HCEC 1CT (cell line): ENCODE measurements at regions not wholly inside any gene's neighbourhood (a gene's known extent, or its start where the extent isn't known, plus 50 kb on each side); places are given as distances from the start of the nearest gene placed in this dataset.

Source experiments
- DNase-seq: peaks from one replicate; pipeline ENCODE4 v3.0.0-alpha.2; 2017

DNA sequence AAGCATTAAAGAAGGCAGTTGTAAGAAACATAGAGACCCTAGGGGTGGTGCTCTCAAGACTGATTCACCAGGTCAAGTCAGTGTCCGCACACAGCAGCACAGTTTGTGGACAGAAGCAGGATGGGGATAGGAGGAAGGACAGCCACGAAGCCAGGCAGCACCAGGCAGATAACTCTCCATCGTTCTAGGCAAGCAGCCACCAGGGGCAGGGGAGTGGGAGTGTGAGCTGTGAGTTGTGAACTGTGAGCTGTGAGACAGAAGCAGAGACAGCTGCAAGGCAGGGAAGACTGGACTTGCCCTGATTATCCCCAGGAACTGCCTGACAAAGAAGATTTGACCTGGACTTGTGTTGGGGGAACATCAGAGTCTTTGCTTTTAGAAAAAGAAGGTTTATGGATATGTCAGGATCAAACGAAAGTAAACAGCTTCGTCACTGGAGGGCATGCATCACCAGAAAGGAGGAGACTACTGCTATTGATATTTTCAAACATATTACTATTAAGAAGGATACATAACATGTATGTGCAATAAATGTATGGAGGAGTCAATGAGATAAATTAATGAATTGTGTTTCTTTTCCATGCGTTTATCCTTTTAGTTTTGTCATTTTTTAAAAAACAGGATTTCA, 286.1 kb downstream of the IRS2 start:
- peak; percentile 5 for DNase-seq

DNA sequence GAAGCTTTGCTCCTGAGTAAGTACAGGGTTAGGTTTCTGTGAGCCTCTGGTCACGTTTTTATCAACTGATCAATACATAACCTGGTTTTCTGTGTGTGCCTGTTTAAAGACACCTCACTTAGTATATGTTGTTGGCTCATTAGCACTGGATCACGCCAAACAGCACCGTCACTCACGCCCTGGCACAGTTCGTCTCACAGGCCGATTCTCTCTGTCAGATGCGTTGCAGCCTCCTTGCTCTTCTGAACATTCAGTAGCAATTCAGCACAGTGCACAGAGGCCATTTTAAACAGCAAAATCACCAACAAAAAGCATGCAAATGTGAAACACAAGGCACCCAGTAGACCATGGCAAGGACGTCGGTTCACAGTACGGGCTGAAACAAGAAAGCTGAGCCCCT, 288.5 kb downstream of the IRS2 start:
- DNase-seq, result no peak

DNA sequence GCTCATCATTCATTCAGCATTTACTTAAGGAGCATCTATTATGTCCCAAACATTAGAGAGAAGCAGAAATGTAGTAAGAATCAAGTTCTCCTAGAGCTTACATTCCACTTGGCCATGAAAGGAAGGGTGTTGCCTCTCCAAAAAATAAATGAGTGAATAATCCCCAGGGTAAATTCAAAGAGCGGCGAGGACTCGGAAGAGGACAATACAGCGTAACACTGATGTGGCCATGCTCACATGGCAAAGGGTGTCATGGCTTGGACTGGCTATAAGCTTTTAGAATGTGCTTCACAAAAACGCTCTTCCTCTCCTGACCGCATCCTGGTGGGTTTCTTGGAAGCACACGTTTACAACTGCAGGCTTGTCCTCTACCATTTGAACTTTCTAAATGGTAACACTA, 290.2 kb downstream of the IRS2 start:
- no peak for DNase-seq

DNA sequence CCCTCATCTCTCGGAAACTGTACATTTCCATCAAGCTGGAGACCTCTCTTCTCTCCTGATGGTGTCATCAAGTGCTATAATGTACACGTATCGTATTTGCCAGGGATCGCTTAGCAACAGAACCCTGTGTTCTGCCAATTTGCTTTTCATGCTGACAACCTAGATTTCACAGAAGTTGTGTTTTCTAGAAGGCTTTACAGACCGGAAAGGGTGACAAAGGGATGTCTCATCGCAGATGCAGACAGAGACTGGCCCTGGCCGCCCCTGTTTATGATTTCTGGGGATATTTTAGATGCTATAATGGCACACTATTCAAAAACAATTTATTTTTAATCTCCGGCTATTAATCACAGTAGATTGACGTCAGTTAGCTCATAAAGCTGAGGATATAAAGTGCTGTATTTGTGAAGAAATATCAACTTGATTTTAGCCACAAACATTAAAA, 291.4 kb downstream of the IRS2 start:
- peak; percentile 81 for DNase-seq

DNA sequence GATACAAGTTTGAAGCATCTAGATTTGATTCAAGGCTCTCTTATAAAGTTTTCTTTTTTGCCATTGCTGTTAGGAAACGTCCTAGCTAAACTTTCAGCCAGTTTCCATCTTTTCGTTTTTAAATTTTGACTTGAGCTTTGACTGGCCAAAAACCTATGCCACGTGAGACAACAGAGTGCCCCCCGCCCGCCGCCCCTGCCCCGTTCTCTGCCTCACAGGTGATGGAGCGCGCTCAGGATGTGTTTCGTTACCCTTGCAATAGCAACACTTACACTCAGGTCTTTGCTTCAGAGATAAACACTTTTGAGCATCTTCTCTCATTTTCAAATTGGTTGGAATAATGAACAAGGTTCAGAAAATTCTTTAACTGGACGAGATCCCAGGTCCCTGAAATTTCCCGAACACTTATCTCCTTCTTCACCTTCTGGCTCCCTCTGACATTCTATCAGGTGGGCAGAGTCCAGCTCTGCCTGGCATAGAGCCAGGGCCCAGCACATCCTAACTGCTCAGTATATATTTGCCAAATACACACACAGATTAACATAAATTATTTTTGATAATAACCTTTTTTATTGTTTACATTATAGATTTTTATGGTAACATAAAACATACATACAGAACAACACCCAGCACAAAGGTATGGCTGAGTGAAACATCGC, 301.1 kb downstream of the IRS2 start:
- DNase-seq, result no peak

DNA sequence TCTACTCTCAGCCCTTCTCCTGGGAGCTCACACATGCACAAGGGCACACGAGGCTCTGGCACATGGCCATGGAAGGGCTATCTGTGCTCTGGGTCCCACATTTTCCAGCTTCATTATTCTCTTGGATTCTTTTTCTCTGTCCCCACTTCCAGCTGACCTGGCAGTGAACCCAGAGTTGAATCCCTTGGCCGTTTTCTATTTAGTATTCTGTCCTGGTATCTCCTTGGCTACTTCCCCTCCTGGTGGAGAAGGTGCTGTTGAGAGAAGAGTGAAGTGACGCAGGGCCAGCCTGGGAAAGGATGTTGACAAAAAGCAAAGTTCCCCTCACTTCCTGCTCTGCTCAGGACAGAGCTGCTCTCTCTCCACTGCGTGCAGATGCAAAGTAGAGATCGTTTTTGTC, 303.1 kb downstream of the IRS2 start:
- no peak for DNase-seq

DNA sequence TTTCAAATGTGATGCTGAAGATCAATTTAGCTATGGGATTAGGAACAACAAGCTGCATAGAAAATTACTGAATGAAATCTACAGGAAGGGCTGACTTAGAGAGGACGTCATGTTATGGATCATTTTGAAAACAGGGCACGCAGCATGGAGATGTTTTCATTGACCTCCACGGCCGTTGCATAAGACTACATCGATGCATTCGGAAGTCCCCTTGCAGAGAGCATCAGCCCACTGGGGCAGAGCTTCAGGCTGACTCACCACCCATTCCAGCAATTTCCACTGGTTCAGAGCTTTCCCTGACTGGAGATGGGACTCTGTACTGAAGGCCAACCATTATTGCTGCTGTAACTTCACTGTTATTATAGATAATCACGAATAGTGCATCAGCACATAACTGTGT, 305.3 kb downstream of the IRS2 start:
- DNase-seq, result no peak

DNA sequence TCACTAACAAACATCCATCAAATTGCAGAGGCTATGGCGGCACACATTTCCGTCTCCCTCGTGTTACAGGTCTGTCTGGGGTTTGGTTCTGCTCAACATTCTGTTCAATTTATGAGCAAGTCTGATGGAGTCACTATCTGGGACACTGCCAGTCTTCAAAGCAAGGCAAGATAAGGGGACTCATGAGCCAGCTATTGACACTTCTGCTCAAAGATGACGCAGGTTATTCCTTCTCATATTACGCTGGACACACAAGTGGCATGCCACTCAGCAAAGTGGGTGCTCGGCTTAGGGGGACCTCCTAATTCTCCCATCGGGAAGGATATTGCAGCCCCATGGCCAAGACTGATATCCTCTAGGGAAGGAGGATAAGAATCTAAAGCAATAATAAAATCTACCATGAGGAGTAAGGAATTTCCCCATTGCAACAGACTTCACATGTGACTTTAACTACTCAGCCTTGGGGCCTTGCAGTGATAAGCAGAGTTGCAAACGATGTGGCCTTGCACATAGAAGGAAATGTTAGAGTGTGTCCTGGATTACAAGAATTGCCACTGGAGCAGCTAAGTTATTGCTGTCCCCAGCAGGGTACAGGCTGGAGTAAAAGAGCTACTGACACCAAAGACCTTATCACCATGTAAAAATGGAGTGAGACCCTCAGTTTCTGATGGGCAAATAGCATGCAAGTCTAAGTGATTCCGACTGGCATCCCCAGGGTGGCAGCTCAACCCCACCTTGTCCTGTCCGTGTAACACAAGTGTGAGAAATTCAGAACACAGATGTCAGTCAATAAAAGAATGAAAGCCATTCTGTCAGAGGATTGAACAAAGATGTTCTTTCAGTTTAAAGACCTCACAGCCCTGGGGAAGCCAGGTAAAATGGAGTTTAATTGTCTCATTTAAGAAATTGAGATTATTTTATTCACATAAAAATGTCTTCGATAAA, 306.1 kb downstream of the IRS2 start:
- peak; percentile 12 for DNase-seq

DNA sequence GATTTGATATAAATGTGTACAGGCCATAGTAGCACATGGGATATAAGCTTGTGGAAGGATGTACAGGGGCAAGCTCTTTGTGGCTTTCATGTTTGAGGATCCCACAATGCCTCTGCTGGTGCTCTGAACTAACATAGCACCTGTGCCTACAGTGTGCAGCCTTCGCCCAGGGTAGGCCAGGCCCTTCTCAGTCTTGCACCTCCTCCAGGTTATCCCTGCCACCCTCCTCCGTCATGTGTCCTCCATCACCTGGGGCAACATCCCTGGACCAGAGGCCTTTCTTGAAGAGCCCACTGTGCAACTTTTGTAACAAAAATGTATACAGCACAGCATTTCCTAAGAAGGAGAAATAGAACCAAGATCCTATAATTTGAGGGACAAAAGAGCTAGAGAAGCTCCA, 306.8 kb downstream of the IRS2 start:
- DNase-seq, result no peak

DNA sequence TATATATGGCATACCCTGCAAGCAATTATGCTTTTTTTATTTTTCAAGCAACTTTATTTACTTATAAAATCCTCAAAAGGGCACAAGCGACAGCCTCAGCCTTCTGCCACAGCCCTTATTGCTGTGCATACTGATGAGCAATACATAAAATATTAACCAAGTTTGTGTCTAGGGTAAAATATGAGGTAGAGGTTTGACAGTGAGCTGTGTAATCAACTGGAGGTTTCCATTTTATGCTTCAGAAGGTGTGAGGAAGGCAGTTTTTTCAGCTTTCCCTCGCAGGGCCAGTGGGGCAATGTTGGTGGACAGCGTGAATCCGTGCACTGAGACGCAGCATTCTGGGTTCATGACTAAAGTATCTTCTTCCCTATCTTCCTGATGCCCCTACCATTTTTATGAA, 310.4 kb downstream of the IRS2 start:
- DNase-seq, result no peak

DNA sequence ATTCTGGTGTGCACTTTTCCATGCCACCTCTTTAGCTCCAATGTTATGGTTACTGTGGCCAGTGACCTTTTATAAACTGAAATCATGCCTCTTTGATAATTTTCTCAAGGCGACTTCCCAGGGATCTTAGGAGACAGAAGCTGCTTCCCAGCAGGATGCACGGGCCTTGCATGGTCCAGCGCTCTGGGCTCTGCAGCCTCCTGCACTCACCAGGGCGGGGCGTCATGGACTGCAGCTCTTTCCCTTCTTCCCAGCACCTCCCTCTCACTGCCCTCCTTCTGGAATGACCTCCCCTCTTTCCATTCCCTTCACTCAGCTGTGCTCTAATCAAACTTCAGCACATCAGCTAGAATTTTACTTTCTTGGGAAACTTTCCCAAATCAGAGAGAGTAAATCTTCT, 318.3 kb downstream of the IRS2 start:
- DNase-seq, result no peak

DNA sequence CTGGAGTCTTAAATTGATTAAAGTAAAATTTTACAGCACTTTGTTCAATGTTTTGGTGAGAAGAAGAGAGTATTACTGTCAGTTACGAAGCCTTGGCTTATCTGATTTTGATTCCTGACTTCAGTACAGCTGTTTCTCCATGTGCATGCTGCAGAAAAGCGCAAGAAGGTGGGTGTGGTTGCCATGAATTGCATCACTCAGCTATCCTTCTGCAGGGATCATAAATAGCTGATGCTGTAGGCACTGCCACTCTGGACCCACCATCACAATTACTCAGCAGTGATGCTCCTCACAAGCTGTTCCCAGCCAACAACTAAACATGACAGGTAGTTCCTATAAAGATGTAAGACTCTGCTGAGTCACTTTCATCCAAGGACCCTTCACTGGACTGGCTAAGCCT, 321.2 kb downstream of the IRS2 start:
- DNase-seq, result no peak

DNA sequence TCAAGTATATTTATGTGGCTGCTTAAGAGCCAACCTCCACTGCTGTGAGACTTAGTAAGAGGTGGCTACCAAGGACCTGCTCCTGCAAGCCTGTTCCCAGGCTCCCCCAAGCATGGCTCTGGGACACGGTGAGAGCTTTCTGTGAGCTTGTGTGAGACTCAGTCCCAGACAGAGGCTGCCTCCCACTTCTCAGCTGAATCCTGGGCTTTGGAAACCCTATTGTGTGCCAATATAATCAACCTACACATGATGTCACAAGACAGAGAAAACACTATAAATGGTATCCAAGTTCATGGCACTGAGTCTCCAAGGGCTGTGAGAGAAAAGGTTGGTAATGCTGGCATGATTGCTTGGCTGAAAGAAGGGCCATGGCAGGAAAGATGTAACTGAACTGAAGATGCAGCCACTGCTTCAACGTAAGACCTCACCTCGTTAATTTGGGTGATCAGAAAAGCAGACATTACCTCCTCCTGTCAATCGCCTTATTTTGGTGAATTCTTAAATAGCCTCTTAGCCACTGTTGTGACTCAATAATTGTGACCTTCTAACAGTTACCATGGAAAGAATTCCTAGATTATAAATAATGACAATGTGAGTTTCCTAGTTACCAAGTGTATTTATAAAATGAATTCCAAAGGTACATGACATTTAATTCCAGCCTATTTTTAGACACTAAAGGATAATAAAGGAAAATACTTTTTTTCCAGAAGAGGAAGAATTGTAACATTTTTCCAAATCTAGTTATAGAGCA, 332.0 kb downstream of the IRS2 start:
- DNase-seq, result peak; percentile 28

DNA sequence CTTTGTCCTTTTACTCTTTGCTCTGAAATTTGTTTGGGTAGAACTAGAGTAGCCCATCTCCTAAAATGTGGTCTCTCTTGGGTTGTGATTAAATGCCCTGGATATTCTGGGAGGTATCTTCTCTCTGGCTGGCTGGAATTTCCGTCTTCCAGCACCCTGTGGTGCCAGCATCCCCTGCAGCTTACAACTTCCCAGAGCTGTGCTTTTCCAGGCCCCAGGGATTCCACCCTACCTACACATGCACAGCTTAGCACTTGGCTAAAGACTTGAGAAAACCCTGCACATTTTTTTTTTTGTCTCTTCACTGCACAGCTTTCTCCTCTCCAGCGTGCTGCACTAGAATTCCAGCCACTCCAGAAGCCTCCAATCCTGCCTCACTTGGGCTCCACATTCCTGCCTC, 334.7 kb downstream of the IRS2 start:
- no peak for DNase-seq

DNA sequence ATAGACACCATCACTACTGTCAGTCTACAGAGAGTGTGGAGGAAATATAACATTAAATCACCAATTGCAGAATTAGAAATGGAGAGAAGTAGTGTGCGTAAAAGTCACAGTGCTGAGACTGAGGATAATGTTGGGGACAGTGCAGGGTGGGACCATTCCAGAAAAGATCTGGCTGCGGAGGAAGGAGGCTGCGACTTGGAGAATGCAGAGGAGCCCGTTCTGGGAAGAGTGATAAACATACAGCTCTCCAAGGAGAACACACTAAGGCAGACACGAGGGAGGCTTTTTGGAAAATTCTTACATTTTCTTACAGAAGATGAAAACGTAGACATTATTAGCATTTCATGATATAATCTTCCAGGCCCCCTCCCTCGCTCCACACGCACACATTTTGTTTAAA, 337.8 kb downstream of the IRS2 start:
- no peak for DNase-seq

DNA sequence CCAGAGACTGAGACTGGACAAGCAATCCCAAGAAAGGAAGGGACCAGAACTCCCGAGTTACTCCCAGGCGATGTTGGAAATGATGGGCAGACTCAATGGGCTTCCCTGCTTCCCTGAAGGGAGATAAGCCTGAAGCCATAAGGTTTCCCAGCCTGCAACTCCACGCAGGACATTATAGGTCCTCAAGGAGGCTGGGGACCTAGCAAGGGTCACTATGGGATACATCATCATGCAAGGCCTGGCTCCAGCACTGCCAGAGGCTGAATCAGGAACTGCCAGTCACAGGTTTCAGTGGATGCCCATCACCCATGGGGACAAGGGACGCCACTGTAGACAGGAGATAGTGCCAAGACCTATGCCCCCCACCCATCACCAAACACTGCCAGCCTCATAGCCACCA, 338.7 kb downstream of the IRS2 start:
- no peak for DNase-seq

DNA sequence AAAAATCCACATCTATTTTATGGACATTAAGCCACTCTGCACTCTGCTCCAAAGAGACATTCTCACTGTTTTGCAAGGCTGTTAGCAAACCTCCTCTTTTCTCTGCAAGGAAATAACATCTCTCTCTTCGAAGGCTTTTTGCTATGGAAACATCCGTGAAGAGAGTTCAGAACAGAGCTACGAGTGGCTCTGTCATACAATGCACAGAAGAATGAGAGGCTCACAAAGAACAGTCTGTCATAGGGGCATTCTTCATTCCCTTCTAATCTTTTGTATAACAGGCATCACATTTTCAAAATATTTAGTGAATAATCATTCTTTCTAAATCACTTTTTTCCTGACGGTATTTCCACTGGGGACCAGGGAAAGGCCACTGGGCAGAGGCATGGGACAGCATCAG, 346.1 kb downstream of the IRS2 start:
- DNase-seq, result no peak

DNA sequence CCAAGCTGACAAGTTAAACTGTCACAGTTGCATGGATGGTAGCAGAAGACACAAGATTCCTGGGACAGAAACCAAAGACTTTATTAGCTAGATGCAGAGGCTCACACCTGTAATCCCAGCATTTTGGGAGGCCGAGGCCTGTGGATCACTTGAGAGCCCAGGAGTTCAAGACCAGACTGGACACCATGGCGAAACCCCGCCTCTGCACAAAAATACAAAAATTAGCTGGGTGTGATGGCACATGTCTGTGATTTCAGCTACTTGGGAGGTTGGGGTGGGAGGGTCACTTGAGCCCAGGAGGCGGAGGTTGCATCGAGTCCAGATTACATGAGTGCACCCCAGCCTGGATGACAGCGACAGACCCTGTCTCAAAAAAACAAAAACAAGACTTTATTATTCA, 346.6 kb downstream of the IRS2 start:
- no peak for DNase-seq

DNA sequence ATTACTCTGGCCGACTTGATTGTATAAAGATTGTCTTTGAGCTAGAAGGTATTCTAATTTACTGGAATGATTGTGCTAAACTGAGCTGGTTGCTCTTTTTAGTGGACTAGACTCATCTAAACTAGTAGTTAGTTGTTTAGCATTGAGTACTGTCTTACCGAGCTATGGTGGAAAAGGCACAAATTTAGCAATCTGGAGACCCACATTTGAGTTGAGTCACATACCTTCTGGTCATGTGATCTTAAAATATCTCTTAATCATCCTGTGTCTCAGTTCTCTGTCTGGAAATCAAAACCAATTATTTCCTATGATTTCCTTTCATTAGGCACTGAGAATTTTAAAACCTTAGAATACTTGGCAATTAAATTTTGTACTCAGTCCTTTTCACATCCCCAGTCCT, 349.5 kb downstream of the IRS2 start:
- DNase-seq, result no peak

DNA sequence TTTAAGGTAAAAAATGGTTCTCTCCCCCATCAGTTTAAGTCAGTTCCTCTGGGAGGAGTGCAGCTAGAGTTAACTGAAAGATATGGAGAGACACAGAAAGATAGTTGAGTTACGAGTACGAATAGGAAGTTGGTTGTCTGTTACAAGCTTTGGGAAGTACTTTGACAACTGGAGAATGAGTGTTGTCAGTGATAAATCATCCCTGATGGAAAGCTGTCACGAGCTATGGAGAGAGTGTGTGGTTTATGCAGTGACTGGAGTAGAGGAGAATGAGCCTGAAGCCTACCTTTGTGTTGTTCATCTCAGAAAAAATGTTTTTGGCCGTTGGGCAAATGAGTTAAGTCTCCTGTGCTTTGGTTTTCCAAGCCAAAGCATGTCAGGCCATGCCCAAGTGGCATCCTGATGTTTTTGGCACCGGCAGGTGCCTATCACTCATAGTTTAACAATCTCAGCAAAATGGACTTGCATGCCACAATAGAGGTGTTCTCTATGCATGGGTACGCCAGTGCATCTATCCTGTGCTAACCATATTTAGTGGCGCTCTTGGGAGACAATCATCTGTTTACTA, 350.2 kb downstream of the IRS2 start:
- no peak for DNase-seq

DNA sequence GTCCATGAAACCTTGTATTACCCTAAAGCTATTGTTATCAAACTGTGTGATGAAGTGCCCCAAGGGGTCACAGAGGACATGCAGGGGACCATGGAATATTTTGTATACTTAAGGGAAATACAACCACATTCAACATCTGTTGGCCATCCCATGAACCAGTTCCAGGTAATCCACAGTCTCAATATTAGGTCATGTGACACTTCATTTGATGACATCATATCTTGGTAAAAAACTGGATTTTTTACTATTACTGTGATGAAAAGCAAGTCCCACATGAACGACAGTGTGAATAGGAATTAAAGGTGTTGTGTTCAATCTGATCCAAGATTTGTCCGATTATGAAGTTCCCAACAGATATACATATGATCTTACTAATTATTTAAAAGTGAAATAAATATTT, 355.2 kb downstream of the IRS2 start:
- no peak for DNase-seq

DNA sequence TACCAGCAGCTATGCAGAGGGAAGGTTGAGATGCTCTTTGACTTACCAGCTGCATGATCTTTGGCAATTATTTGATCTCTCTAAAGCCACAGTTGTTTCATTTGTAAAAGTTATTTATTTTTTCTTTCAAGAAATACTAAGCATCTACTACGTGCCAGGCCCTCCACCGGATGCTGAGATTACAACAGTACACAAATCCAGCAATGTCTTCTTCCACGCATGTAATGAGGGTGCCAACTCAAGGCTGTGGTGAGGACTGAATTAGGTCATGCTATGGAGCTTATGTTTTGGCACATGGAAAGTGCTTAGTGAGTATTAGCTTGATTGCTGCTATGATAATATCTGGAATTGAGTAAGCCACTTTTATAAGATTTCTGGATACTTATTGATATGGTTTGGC, 358.2 kb downstream of the IRS2 start:
- no peak for DNase-seq

DNA sequence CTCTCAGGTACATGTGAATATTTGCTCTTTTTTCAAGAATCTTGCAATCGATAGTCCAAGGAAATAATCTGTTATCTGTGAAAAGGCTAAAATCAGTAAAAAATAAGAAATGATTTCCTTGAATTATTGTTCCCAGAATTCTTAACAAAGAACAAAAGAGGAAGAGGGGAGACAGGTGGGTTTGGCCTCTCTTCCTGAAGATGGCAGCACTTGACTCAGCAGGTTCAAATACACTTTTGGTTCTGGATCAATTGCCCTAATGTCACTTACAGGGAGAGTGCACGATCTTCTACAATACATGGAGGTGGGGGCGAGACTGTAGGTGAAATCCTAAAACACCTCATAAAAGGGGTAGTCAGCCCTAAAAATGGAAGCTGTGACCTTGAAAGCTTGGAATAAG, 358.7 kb downstream of the IRS2 start:
- DNase-seq, result no peak
